Left lung (tissue), 4 donors: ENCODE measurements at regions not wholly inside any gene's neighbourhood (a gene's known extent, or its start where the extent isn't known, plus 50 kb on each side); places are given as distances from the start of the nearest gene placed in this dataset.

Source experiments
- ATAC-seq: fragments of 200-7000 bp; cut with Tn5 transposase; one replicate; pipeline ENCODE4 v1.9.1; 2020; ENCODE audit warnings: moderate library complexity
- DNase-seq, 4 donors: peaks; one replicate each; pipeline ENCODE4 v3.0.0-alpha.2; 2013 to 2020
- H3K27ac ChIP-seq, 2 donors: fragments of 200-600 bp; sonication (generic) in 1 of 2; one replicate each; pipeline versions ENCODE4 v1.5.0 to v1.8.0; 2020 to 2021
- H3K27me3 ChIP-seq, 2 donors: fragments of 200-600 bp; sonication (generic) in 1 of 2; one replicate each; pipeline versions ENCODE4 v1.5.0 to v1.8.0; 2020 to 2021
- H3K36me3 ChIP-seq, 2 donors: fragments of 200-600 bp; sonication (generic) in 1 of 2; one replicate each; pipeline versions ENCODE4 v1.5.0 to v1.8.0; 2020 to 2021
- H3K4me1 ChIP-seq, 2 donors: fragments of 200-600 bp; one replicate each; pipeline ENCODE4 v1.8.0; 2021
- H3K4me3 ChIP-seq, 2 donors: fragments of 200-600 bp; sonication (generic) in 1 of 2; one replicate each; pipeline versions ENCODE4 v1.5.0 to v1.8.0; 2020 to 2021; ENCODE audit warnings: mild to moderate bottlenecking in 1 of 2
- H3K9me3 ChIP-seq, 2 donors: fragments of 200-600 bp; sonication (generic) in 1 of 2; one replicate each; pipeline versions ENCODE4 v1.5.0 to v1.8.0; 2020 to 2021
- intact Hi-C, 2 donors: fragments of 100-400 bp; cut with DNase I; formaldehyde crosslinking; loops; one replicate each; pipeline versions ENCODE4 v1.11.2 to v1.14.2; 2022
- TF ChIP-seq, protein P1 (sequence below), 2 donors: fragments of 200-600 bp; sonication (generic) in 1 of 2; IDR thresholded peaks; one replicate each; pipeline versions ENCODE4 v1.5.0 to v1.8.0; 2021; ENCODE audit warnings: antibody characterized with exemption in 2 of 2
- donor health status: DM: no; HTN: yes; CAD: no.
- donor health status: DM: no; HTN: no; CAD: no.

DNA sequence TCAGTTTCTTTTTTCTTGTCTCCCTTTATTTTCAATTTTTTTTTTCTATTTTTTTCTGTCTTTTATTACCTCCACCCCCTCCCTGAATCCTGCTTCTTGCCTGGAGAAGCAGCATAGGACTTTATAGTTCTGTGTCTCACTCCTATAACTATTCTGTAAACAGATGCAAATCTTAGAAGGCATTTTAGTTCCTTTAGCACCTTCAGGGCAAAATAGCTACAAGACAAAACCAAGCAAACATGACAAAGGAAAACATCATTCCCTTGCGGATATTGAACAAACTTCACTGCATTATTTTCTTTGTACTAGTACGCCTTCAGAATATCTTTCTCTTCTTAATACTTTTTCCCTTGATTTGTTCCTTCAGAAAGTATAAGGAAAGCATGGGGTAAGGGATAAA lies 446.2 kb upstream of the CHORDC1 start:
- ATAC-seq: no peak
- DNase-seq: no peak
- H3K27me3 ChIP-seq: no peaks in the 10 kb centered on the region
- no peaks in the 10 kb centered on the region for H3K36me3 ChIP-seq
- H3K27ac ChIP-seq: no peak overlapping the region
- H3K9me3 ChIP-seq: no peaks in the 10 kb centered on the region
- H3K4me1 ChIP-seq: no peaks in the 10 kb centered on the region
- TF ChIP-seq, protein P1, sequence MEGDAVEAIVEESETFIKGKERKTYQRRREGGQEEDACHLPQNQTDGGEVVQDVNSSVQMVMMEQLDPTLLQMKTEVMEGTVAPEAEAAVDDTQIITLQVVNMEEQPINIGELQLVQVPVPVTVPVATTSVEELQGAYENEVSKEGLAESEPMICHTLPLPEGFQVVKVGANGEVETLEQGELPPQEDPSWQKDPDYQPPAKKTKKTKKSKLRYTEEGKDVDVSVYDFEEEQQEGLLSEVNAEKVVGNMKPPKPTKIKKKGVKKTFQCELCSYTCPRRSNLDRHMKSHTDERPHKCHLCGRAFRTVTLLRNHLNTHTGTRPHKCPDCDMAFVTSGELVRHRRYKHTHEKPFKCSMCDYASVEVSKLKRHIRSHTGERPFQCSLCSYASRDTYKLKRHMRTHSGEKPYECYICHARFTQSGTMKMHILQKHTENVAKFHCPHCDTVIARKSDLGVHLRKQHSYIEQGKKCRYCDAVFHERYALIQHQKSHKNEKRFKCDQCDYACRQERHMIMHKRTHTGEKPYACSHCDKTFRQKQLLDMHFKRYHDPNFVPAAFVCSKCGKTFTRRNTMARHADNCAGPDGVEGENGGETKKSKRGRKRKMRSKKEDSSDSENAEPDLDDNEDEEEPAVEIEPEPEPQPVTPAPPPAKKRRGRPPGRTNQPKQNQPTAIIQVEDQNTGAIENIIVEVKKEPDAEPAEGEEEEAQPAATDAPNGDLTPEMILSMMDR (IDR thresholded peaks at IDR 0.05): no peak
- no peak overlapping the region for H3K4me3 ChIP-seq
- intact Hi-C loops: no loop called here

DNA sequence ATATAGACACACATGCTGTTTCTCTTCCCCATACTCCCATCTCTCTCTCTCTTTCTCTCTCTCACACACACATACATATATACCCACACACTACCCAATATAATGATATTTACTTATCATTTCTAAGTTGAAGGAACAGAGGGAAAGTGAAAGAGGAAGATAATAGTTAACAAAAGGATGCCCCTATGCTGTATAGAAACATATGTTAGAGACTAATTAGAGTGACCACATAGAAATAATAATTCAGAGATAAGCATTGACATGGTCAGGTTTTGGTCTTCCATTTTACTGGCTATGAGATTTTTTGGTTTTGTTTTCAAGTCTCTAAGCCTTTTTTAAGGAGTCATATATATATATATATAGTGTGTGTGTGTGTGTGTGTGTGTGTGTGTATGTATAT lies 445.7 kb upstream of the CHORDC1 start:
- Histone ChIP-seq H3K27ac (no peak overlapping the region), H3K4me3 (no peak overlapping the region), H3K9me3 (no peaks in the 10 kb centered on the region), H3K4me1 (no peaks in the 10 kb centered on the region), H3K27me3 (no peaks in the 10 kb centered on the region), H3K36me3 (no peaks in the 10 kb centered on the region)
- TF ChIP-seq, protein P1 (IDR thresholded peaks at IDR 0.05): no peak
- ATAC-seq: no peak
- no peak for DNase-seq
- intact Hi-C loops: no loop called here

GRCh38 chr11:90661233-90661632 lies 438.4 kb upstream of the CHORDC1 start:
- DNase-seq (no peak), ATAC-seq (no peak)
- intact Hi-C loops: no loop called here
- Histone ChIP-seq H3K36me3 (no peaks in the 10 kb centered on the region), H3K27ac (no peak overlapping the region), H3K4me1 (no peaks in the 10 kb centered on the region), H3K27me3 (no peaks in the 10 kb centered on the region), H3K4me3 (no peak overlapping the region), H3K9me3 (no peaks in the 10 kb centered on the region)
- TF ChIP-seq, protein P1 (IDR thresholded peaks at IDR 0.05): no peak

DNA sequence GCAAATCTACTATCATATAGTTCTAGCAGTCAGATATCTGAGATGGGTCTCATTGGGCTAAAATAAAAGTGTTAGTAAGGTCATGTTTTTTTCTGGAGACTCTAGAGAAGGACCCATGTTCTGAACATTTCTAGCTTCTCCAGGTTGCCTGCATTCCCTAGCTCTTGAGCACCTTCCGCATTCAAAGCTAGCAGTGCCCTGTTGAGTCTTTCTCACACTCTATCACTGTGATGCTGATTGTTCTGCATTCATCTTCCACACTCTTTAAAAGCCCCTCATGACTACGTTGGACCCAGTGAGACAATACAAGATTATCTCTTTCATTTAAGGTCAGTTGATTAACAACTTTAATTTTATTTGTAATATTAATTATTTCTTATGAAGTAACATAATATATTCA lies 433.3 kb upstream of the CHORDC1 start:
- DNase-seq (no peak), ATAC-seq (no peak)
- H3K27ac ChIP-seq: no peak overlapping the region
- no peaks in the 10 kb centered on the region for H3K36me3 ChIP-seq
- H3K4me3 ChIP-seq: no peak overlapping the region
- TF ChIP-seq, protein P1 (IDR thresholded peaks at IDR 0.05): no peak
- intact Hi-C loops: no loop called here
- H3K4me1 ChIP-seq: no peaks in the 10 kb centered on the region
- H3K9me3 ChIP-seq: no peaks in the 10 kb centered on the region
- no peaks in the 10 kb centered on the region for H3K27me3 ChIP-seq

- no peak for ATAC-seq
- H3K36me3 ChIP-seq: no peaks in the 10 kb centered on the region
- no peaks in the 10 kb centered on the region for H3K27me3 ChIP-seq
- no peak for DNase-seq
- intact Hi-C loops: no loop called here
- H3K27ac ChIP-seq: no peak overlapping the region
- H3K4me1 ChIP-seq: no peaks in the 10 kb centered on the region
- H3K9me3 ChIP-seq: no peaks in the 10 kb centered on the region
- no peak overlapping the region for H3K4me3 ChIP-seq
- TF ChIP-seq, protein P1 (IDR thresholded peaks at IDR 0.05): no peak
Observed at GRCh38 chr11:90650153-90650552, 427.3 kb upstream of the CHORDC1 start.
